ENCODE measurements at regions not wholly inside any gene's neighbourhood (a gene's known extent, or its start where the extent isn't known, plus 50 kb on each side); places are given as distances from the start of the nearest gene placed in this dataset.

DNA sequence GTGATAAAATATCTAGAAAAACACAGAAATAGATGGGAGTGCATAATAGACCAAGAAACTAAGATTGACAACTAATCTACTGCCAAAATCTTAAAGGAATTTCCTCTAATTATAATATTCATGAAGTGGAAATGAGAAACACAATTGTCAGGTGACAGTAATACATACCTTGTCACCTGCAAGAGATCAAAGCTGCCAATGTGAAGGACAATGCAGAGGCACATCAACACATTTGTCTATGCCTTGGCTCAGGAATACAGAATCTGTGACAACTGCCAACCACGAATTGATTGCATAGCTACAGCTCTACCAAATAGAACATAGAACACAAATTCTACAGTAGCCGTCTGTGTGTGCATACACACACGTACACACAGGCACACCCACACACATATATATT is 295.7 kb downstream of the PPARGC1A start:
- TF ChIP-seq POLR2AphosphoS5 (IDR thresholded peaks at IDR 0.05; ENCODE audit: low read depth, low read length) (no peak), POLR2A (IDR thresholded peaks at IDR 0.05; ENCODE audit: low read depth, low read length) (no peak), TAF1 (IDR thresholded peaks at IDR 0.05; ENCODE audit: low read depth, low read length) (no peak)

Data from GM12891 (cell line).